Activated CD4-positive, CD25-positive, alpha-beta regulatory T cell treated with anti-CD3 and anti-CD28 coated beads, Interleukin-2, amount 50 U/mL, for 24 hours (primary cell): ENCODE measurements at regions not wholly inside any gene's neighbourhood (a gene's known extent, or its start where the extent isn't known, plus 50 kb on each side); places are given as distances from the start of the nearest gene placed in this dataset.
"Not testable (repeated sequence)": the region's sequence is repeated elsewhere in the genome, so short reads cannot be mapped to it uniquely, and the experiment has no call there.

Experiments
- ATAC-seq, 2 donors: fragments of 150-1000 bp; cut with Tn5 transposase; one replicate each; pipeline ENCODE4 v1.10.0; 2021; ENCODE audit warnings: mild to moderate bottlenecking in 1 of 2, moderate library complexity in 1 of 2

GRCh38 chr5:36489505-36489904 lies 116.9 kb upstream of the SLC1A3 start:
- ATAC-seq: no peak

GRCh38 chr5:36491856-36492255 lies 114.5 kb upstream of the SLC1A3 start:
- no peak for ATAC-seq

GRCh38 chr5:36492984-36493654 lies 113.3 kb upstream of the SLC1A3 start:
- ATAC-seq: no peak

- ATAC-seq: no peak
Measured at GRCh38 chr5:36494028-36494427, 112.4 kb upstream of the SLC1A3 start.

- no peak for ATAC-seq
Measured at GRCh38 chr5:36494841-36495601, 111.4 kb upstream of the SLC1A3 start.

- no peak for ATAC-seq
Measured at GRCh38 chr5:36495611-36496010, 110.8 kb upstream of the SLC1A3 start.

GRCh38 chr5:36496471-36496870 lies 109.9 kb upstream of the SLC1A3 start:
- ATAC-seq: no peak

- no peak for ATAC-seq
Measured at GRCh38 chr5:36502608-36503007, 103.8 kb upstream of the SLC1A3 start.

GRCh38 chr5:36505021-36505420 lies 101.4 kb upstream of the SLC1A3 start:
- ATAC-seq: no peak

GRCh38 chr5:36507332-36507952 lies 99.0 kb upstream of the SLC1A3 start:
- peak in 1 of 2 donors; percentile 41 for ATAC-seq

- ATAC-seq: not testable (repeated sequence)
Measured at GRCh38 chr5:36508331-36508730, 98.1 kb upstream of the SLC1A3 start.

- not testable (repeated sequence) for ATAC-seq
Measured at GRCh38 chr5:36513647-36514046, 92.8 kb upstream of the SLC1A3 start.

- no peak for ATAC-seq
Measured at GRCh38 chr5:36519881-36520280, 86.5 kb upstream of the SLC1A3 start.

- ATAC-seq: no peak
Measured at GRCh38 chr5:36521219-36521618, 85.2 kb upstream of the SLC1A3 start.

- no peak for ATAC-seq
Measured at GRCh38 chr5:36521838-36522745, 84.3 kb upstream of the SLC1A3 start.

GRCh38 chr5:36522746-36523065 lies 83.7 kb upstream of the SLC1A3 start:
- ATAC-seq: no peak

- no peak for ATAC-seq
Measured at GRCh38 chr5:36523450-36523849, 83.0 kb upstream of the SLC1A3 start.

GRCh38 chr5:36523926-36524325 lies 82.5 kb upstream of the SLC1A3 start:
- no peak for ATAC-seq

GRCh38 chr5:36526537-36526936 lies 79.9 kb upstream of the SLC1A3 start:
- ATAC-seq: no peak

GRCh38 chr5:36528588-36528987 lies 77.8 kb upstream of the SLC1A3 start:
- ATAC-seq: no peak

GRCh38 chr5:36529142-36529541 lies 77.3 kb upstream of the SLC1A3 start:
- ATAC-seq: no peak

GRCh38 chr5:36530215-36530614 lies 76.2 kb upstream of the SLC1A3 start:
- ATAC-seq: no peak

GRCh38 chr5:36531401-36531800 lies 75.0 kb upstream of the SLC1A3 start:
- ATAC-seq: no peak
